SKM-1 treated with dmso at 0.1 percent for 144 hours (cell line): ENCODE measurements at regions not wholly inside any gene's neighbourhood (a gene's known extent, or its start where the extent isn't known, plus 50 kb on each side); places are given as distances from the start of the nearest gene placed in this dataset.
A peak's percentile ranks its signal among the peaks of the same experiment; 100 is the strongest.

ENCODE experiments used
- DNase-seq: peaks from one replicate; lab custom pipeline; 2025; ENCODE audit not compliant: unreplicated experiment; lab: John Stamatoyannopoulos, UW

- no peak for DNase-seq
Measured at GRCh38 chr2:8574196-8575037, 107.4 kb upstream of the ID2 start.

- no peak for DNase-seq
Measured at GRCh38 chr2:8575038-8575833, 106.6 kb upstream of the ID2 start.

DNA sequence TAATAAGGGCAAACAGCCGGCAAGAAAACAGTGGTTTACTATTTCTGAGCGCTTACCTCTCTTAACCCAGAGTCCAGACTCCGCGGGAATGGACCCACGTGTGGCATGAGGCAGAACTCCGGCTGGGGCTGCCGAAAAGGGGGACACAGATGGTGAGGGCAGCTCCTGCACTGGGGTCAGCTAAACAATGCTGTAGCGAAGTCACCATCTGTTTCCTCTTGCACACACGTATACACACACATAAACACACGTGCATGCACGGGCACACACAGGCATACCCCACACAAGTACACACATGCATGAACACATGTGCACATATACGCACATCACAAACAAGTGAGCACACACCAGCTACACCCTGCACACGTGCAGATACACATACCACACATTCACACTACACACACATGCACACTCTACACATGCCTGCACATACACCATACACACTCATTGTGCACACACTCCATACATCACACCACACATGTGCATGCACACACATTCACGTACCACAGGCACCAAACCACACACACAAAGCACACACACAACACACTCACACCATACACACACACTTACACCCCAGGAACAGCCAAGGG is 105.9 kb upstream of the ID2 start:
- DNase-seq, result no peak

GRCh38 chr2:8576525-8577167 is 105.2 kb upstream of the ID2 start:
- peak; percentile 27 for DNase-seq

DNA sequence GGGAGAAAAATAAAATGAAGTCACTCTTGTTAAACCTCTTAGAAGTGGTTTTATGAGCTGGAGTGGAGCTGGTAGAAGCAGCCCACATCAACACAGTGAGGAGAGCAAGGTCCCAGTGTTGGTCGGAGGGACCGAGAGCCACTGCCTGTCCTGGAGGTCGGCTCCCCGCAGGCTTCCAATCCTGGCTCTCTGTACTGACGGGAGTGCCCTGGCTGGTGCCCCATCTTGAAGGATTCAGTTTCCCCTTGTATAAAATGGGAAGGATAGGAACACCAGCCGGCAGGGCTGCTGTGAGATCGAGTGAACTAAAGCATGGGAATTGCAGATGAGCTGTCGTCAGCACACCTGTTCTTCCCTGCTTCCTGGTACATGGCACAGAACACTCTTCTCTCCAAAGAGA is 104.3 kb upstream of the ID2 start:
- DNase-seq, result no peak

DNA sequence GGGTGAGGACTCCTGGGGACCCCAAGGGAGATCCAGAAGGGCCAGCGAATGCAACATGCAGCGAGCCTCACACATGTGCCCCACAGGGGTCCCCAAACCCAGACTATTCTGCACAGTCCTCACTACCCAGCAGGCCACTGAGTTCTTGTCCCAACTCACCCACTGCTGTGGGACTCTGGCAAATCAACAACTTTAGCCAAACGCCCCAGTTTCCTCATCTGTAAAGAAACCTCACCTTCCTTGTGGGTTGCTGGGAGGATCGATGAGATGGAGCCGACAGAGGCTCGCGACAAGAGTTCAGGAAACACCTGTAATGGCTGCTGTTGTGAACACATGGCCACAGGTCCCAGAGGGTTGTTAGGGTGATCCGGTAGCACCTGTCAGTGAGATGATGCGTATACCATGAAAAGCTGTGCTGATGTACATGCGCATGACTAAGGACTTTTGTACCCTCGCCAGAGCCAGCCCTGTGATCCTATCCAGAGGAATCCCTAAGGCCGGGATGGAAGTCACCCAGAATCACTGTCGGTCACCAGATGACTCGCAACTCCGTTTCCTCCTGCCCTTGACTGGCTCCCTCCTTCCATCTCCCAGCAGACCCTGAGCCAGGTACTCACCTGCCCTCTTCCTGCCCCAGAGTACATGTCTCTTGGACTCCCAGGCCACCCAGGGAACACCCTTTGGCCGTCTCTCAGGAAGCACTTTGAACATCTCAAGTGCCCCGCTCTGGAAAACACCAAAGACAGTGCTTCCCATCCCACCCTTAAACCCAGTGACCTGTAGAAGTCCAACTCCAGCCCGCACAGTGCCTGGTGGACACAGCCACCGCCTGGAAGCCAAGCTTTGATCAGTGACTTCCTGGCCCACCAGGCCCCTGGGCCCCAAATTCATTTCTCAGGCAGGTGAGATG is 103.3 kb upstream of the ID2 start:
- no peak for DNase-seq

- no peak for DNase-seq
Measured at GRCh38 chr2:8579485-8580085, 102.3 kb upstream of the ID2 start.

DNA sequence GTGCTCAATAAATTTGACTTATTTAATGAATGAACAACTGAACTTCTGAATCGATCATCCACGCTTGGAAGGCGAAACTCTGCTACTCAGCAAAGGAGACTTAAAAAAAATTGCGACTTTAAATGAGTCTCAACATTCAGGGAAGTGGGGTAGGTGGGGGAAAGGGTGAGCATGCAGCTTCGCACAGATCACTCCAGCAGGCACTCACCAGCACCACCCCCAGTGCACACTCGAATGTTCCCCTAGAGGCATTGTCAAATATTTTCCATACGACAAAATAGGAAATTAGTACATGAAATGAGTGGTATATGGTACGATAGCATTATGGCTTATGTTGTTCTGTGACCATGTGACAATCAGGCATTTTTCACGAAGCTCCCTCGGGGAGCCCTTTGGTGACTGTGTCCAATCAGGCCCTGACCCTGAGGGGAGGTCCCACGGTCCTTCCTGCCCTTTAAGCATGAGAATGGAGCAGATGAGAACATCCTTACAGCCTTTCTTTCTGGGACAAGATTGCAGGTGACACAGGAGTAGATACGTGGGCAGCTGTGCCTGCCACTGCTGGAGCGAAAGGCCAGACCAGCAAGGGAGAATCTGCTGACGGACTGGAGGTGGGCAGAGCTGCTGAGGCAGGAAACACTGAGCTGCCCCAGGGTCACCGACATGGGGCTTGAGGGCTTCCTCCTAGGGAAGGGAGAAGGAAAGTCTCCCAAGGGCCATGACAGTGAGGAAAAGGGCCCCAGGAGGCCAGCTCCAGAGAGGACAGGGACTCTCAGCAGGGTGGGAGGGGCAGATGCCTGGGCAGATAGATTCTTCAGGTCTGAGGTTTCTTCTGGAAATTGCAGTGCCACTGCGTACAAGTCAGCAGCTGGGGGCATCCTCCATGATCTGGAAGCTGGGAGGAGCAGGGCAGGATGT is 101.3 kb upstream of the ID2 start:
- no peak for DNase-seq

GRCh38 chr2:8581234-8581561 is 100.7 kb upstream of the ID2 start:
- no peak for DNase-seq

- no peak for DNase-seq
Measured at GRCh38 chr2:8581601-8582041, 100.2 kb upstream of the ID2 start.

GRCh38 chr2:8582191-8582590 is 99.7 kb upstream of the ID2 start:
- DNase-seq, result no peak

DNA sequence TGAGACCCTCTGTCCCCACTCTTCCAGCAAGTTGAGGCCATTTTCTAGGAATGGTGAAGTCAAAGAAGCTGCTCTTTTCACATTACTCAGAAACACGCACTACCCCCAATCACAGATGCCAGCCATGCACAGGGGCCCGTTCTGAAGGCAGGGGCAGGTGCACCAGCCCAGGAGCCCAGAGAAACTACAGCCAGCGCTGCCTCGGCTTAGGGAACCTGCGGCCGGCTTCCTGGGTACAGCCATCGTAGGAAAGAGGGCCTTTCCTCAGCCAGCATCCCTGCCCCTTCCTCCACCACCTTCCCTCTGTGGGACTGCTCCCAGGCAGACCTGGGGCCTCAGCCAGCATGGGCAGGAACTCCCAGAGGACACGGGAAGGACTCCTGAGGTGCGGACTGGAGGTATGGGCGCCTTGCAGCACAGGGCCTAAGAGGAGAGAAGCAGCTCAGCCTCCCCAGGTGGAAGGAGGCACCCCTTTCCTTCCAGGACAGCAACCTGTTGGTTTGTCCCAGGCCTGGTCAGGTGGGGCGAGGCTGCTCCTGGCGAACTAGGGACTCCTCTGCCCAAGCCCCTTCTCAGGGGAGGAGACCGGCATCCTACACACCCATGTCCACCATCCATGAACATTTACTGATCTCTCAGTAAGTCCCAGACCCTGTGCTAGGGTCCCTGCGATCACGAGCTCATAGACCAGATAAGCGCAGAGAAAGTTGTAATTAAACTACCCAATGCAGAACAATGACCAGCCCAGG is 99.0 kb upstream of the ID2 start:
- no peak for DNase-seq

DNA sequence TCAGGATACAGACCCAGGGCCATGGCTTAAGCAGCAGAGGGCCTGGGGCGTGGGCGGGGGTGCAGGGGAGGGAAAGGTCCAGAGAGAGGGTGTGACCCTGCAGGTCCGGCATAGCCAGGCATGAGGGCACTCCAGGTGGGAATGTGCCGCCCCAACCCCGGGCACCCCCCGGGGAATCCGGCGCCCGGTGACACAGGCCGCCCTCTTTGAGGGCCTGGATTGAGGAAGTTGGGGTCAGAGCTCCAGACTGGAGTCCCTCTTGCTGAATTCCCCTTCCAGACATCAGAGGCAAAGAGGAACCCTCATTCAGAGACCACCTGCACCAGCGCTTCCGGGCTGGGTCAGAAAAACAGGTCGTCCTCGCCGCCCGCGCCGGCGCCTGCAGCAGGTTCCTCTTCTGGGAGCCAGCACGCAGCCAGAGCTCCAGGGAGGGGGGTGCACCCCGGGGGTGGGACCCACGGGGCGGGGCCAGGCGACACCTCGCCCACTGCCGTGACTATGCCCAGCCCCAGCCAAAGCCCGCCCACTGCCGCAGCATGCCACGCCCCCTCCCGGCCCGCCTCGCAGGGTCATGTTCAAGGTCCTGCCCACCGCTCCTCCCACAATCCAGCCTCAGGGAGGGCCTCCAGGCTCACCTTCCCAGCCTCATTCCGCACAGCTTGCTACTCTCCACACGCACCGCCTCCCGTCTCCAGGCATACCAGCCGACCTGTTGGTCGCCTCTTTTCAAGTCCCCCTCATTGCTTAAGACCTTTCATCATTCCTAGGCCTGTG is 98.3 kb upstream of the ID2 start:
- peak; percentile 99 for DNase-seq

GRCh38 chr2:8584174-8585066 is 97.4 kb upstream of the ID2 start:
- DNase-seq, result no peak

DNA sequence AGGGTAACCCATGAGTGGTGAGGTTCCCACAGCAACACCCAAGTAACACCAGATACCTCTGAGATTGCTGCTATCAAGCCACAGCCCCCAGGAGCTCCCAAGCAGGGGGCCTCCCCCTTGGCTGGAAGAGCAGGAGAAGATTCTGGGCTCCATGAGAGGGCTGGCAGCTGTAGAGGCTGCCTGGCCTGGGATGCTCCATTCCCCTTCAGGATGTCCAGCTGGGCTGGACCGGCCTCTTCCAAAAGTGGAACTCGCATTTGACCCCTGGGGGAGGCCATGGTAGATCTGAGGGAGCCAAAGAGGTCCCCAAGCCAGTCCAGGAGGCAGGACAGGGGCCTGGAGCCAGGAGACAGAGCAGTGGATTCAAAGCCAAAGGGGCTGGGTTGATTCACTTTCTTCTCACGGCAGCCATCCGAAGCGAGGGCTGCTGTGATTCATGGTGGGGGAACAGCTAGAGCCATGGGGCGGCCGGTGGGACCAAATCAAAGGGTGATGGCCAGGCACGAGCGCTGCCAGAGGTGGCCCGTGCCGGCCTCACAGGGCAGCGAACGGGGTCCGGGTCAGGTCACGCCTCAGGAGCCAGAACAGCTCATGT is 95.3 kb upstream of the ID2 start:
- no peak for DNase-seq

DNA sequence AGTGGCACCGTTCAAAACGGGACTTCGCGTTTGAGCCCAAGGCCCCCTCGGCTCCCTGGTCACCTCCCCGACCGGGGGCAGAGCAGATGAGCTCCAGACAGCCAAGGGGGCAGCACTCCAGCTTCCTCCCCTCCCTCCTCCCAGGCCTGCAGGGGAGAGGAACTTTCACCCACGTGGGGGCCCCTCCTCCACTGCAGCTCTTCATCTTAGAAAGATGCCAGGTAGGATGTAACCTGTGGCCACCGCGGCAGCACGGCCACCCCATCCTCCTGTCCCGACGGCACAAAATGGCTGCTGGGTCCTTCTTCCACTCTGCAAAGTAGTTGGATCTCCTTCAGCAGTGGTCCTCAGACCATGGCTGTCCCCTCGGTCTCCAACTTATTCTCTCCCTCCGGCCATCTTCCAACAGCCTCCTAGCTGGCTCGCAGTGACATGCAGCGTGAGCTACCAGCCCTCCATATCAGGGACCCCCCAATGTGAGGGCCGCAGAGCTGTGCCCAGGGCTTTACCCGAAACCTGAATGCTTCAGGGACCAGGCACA is 94.5 kb upstream of the ID2 start:
- DNase-seq, result no peak
